ENCODE measurements at regions not wholly inside any gene's neighbourhood (a gene's known extent, or its start where the extent isn't known, plus 50 kb on each side); places are given as distances from the start of the nearest gene placed in this dataset.
"Not testable (repeated sequence)": the region's sequence is repeated elsewhere in the genome, so short reads cannot be mapped to it uniquely, and the experiment has no call there.

- no peak for DNase-seq (ENCODE audit: low read depth)
Observed at GRCh38 chr13:79187917-79188690, 218.0 kb downstream of the RBM26 start.

- DNase-seq (ENCODE audit: low read depth): no peak
Observed at GRCh38 chr13:79185580-79185979, 220.5 kb downstream of the RBM26 start.

- no peak for DNase-seq (ENCODE audit: low read depth)
Observed at GRCh38 chr13:79183231-79183630, 222.8 kb downstream of the RBM26 start.

- not testable (repeated sequence) for DNase-seq (ENCODE audit: low read depth)
Observed at GRCh38 chr13:79173691-79174090, 232.4 kb downstream of the RBM26 start.

- DNase-seq (ENCODE audit: low read depth): not testable (repeated sequence)
Observed at GRCh38 chr13:79172924-79173323, 233.1 kb downstream of the RBM26 start.

- no peak for DNase-seq (ENCODE audit: low read depth)
Observed at GRCh38 chr13:79171141-79172061, 234.7 kb downstream of the RBM26 start.

GRCh38 chr13:79160818-79161217, 245.2 kb downstream of the RBM26 start:
- no peak for DNase-seq (ENCODE audit: low read depth)

- no peak for DNase-seq (ENCODE audit: low read depth)
Observed at GRCh38 chr13:79155883-79156282, 250.2 kb downstream of the RBM26 start.

GRCh38 chr13:79149210-79149609, 256.8 kb downstream of the RBM26 start:
- no peak for DNase-seq (ENCODE audit: low read depth)

GRCh38 chr13:79141082-79141481, 265.0 kb downstream of the RBM26 start:
- no peak for DNase-seq (ENCODE audit: low read depth)

GRCh38 chr13:79128158-79128557, 277.9 kb downstream of the RBM26 start:
- no peak for DNase-seq (ENCODE audit: low read depth)

- no peak for DNase-seq (ENCODE audit: low read depth)
Observed at GRCh38 chr13:79126706-79127105, 279.3 kb downstream of the RBM26 start.

GRCh38 chr13:79124183-79124582, 281.9 kb downstream of the RBM26 start:
- DNase-seq (ENCODE audit: low read depth): no peak

- no peak for DNase-seq (ENCODE audit: low read depth)
Observed at GRCh38 chr13:79121286-79121685, 284.8 kb downstream of the RBM26 start.

GRCh38 chr13:79119578-79120107, 286.4 kb downstream of the RBM26 start:
- no peak for DNase-seq (ENCODE audit: low read depth)

GRCh38 chr13:79112016-79112415, 294.0 kb downstream of the RBM26 start:
- no peak for DNase-seq (ENCODE audit: low read depth)

- DNase-seq (ENCODE audit: low read depth): no peak
Observed at GRCh38 chr13:79108914-79109643, 297.0 kb downstream of the RBM26 start.

- DNase-seq (ENCODE audit: low read depth): no peak
Observed at GRCh38 chr13:79098596-79098995, 307.5 kb downstream of the RBM26 start.

GRCh38 chr13:79097201-79097600, 308.9 kb downstream of the RBM26 start:
- no peak for DNase-seq (ENCODE audit: low read depth)

- DNase-seq (ENCODE audit: low read depth): no peak
Observed at GRCh38 chr13:79096099-79096498, 310.0 kb downstream of the RBM26 start.

GRCh38 chr13:79090552-79091124, 315.4 kb downstream of the RBM26 start:
- DNase-seq (ENCODE audit: low read depth): no peak

Data from T-helper 22 cell (primary cell).